Brain microvascular endothelial cell (primary cell): ENCODE measurements at regions not wholly inside any gene's neighbourhood (a gene's known extent, or its start where the extent isn't known, plus 50 kb on each side); places are given as distances from the start of the nearest gene placed in this dataset.
"Not testable (repeated sequence)": the region's sequence is repeated elsewhere in the genome, so short reads cannot be mapped to it uniquely, and the experiment has no call there.

Source experiments
- DNase-seq: peaks from one replicate; pipeline ENCODE4 v3.0.0-alpha.2; 2020
- H3K27ac ChIP-seq: fragments of 250-450 bp; sonication (Bioruptor Pico); 2 replicates; pipeline ENCODE4 v1.5.1; 2020; ENCODE audit warnings: mild to moderate bottlenecking, moderate library complexity
- H3K27me3 ChIP-seq: fragments of 250-450 bp; sonication (Bioruptor Pico); replicated peaks from 2 replicates; pipeline ENCODE4 v1.5.1; 2020; ENCODE audit warnings: mild to moderate bottlenecking
- H3K36me3 ChIP-seq: fragments of 250-450 bp; sonication (Bioruptor Pico); replicated peaks from 2 replicates; pipeline ENCODE4 v1.5.1; 2020; ENCODE audit warnings: mild to moderate bottlenecking
- H3K4me3 ChIP-seq: 2 replicates; pipeline ENCODE4 v1.5.1; 2011; ENCODE audit warnings: low read depth, mild to moderate bottlenecking, control low read depth, low read length, moderate library complexity
- in situ Hi-C: cut with HindIII; loops from 2 replicates; pipeline ENCODE4 v1.10.0; 2017; ENCODE audit warnings: low sequenced_read_pairs, low pct_ligation_motif_present
- TF ChIP-seq, protein P1 (sequence below): IDR thresholded peaks from 2 replicates; pipeline ENCODE4 v1.5.1; 2011; ENCODE audit warnings: low read depth, mild to moderate bottlenecking, moderate library complexity, low read length, control low read depth, inconsistent platforms; ENCODE audit errors: missing control alignments

DNA sequence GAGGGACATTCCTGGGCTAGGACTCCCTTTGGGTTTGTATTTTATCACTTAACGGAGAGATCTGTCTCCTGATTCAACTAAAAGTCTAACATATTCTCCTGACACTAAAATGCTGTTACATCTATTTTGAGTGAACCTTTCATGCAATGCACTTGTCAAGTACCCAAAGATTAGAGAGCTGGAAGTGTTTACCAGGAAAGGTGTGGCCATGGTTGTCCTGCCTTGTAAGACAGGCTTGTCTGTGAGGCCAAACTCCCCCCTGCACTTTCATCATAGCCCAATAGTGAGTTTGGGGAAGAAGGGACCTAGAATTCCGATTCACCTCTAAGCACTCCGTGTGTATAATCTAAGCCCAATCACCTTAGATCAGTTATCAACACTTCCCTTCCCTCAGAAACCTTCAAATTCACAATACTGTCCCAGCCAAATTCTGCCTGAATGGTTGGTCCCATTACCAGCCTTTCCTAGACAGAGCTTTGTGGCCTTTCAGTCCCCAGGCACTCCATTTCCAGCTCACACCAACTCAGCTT lies 162.6 kb upstream of the NAMPT start:
- in situ Hi-C loops: no loop called here
- TF ChIP-seq, protein P1, sequence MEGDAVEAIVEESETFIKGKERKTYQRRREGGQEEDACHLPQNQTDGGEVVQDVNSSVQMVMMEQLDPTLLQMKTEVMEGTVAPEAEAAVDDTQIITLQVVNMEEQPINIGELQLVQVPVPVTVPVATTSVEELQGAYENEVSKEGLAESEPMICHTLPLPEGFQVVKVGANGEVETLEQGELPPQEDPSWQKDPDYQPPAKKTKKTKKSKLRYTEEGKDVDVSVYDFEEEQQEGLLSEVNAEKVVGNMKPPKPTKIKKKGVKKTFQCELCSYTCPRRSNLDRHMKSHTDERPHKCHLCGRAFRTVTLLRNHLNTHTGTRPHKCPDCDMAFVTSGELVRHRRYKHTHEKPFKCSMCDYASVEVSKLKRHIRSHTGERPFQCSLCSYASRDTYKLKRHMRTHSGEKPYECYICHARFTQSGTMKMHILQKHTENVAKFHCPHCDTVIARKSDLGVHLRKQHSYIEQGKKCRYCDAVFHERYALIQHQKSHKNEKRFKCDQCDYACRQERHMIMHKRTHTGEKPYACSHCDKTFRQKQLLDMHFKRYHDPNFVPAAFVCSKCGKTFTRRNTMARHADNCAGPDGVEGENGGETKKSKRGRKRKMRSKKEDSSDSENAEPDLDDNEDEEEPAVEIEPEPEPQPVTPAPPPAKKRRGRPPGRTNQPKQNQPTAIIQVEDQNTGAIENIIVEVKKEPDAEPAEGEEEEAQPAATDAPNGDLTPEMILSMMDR: no peak

DNA sequence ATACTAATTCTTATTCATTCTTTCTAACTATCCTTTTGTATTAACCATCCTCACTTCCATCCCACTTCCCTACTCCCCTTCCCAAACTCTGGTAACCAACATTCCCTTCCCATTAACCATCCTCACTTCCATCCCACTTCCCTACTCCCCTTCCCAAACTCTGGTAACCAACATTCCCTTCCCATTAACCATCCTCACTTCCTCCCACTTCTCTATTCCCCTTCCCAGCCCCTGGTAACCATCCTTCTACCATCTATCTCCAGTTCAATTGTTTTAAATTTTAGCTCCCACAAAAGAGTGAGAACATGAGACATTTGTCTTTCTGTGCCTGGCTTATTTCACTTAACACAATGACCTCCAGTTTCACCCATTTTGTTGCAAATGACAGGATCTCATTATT lies 160.6 kb upstream of the NAMPT start:
- H3K27ac ChIP-seq, H3K27me3 ChIP-seq, H3K4me3 ChIP-seq, H3K36me3 ChIP-seq, in situ Hi-C loops, DNase-seq: not testable (repeated sequence)

More for the DNA sequence above, 162.6 kb upstream of the NAMPT start:
- Histone ChIP-seq H3K27ac (no peak overlapping the region), H3K4me3 (no peak overlapping the region), H3K27me3 (no peaks in the 10 kb centered on the region), H3K36me3 (no peaks in the 10 kb centered on the region)
- DNase-seq: no peak

DNA sequence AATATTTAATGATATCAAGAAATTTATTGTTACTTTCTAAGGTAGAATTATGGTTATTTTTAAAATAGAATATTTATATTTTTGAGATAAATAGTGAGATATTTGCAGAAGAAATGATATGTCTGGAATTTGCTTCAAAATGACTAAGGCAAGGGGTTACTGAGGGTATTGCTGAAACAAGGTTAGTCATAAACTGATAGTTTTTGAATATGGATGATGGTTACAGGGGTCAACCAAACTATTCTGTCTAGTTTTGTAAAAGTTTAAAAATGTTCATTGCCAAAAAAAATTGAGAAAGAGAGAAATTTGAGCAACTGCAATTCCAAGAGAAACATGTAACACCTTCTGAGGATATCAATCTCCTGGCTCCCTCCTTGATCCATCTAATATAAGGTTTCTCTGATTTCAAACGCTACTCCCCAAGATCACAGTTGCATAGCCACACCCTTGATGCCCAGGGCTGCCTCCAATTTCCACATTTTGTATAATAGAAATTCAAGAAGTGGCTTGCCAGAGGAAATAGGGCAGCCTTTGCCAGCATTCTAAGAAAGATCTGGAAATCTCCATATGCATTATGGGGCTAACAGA lies 159.4 kb upstream of the NAMPT start:
- in situ Hi-C loops: no loop called here
- no peak for DNase-seq
- TF ChIP-seq, protein P1: no peak
- H3K36me3 ChIP-seq: no peaks in the 10 kb centered on the region
- no peak overlapping the region for H3K27ac ChIP-seq
- no peaks in the 10 kb centered on the region for H3K27me3 ChIP-seq
- no peak overlapping the region for H3K4me3 ChIP-seq

DNA sequence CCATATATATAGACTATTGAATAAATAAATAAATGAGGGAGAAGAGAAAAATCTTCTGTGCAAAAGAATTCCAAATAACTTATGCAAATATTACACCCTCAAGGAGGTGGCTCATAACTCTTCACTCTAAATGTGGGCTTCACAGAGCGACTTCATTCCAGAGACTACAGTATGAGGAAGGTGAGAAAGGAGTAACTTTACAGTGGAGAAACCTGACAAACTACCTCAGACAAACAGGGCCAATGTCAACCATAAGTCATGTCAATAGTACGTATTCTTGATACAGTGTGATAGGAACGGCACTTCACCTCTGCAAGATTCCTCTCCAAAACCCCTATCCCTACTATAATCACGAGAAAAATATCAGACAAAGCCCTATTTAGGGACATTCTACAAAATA lies 158.4 kb upstream of the NAMPT start:
- Histone ChIP-seq H3K27ac (no peak overlapping the region), H3K36me3 (no peaks in the 10 kb centered on the region), H3K27me3 (no peaks in the 10 kb centered on the region), H3K4me3 (no peak overlapping the region)
- in situ Hi-C loops: no loop called here
- DNase-seq: no peak
- TF ChIP-seq, protein P1: no peak

DNA sequence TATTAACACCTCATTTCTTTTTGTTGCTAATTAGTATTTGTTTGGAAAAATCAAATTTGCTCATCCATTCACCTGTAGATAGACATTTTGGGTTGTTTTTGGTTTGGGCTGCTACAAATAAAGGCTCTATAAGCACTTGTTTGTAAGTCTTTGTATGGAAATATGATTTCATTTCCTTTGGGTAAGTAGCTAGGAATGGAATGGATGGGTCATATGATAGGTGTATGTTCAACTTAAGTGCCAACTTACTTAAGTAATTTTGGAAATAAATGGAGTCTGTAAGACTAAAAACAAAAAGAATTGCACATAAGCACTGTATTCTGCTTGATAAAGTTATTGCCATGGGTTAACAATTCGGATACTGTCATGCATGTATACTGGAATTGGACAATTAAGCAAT lies 157.7 kb upstream of the NAMPT start:
- Histone ChIP-seq H3K4me3 (no peak overlapping the region), H3K27me3 (no peaks in the 10 kb centered on the region), H3K36me3 (no peaks in the 10 kb centered on the region), H3K27ac (no peak overlapping the region)
- in situ Hi-C loops: no loop called here
- TF ChIP-seq, protein P1: no peak
- no peak for DNase-seq

DNA sequence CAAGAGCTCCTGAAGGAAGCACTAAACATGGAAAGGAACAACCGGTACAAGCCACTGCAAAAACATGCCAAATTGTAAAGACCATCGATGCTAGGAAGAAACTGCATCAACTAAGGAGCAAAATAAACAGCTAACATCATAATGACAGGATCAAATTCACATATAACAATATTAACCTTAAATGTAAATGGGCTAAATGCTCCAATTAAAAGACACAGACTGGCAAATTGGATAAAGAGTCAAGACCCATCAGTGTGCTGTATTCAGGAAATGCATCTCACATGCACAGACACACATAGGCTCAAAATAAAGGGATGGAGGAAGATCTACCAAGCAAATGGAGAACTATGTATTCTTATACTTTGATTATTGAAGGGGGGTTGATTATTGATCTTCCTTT lies 156.6 kb upstream of the NAMPT start:
- H3K36me3 ChIP-seq, H3K27me3 ChIP-seq, DNase-seq, H3K4me3 ChIP-seq, in situ Hi-C loops, H3K27ac ChIP-seq: not testable (repeated sequence)

DNA sequence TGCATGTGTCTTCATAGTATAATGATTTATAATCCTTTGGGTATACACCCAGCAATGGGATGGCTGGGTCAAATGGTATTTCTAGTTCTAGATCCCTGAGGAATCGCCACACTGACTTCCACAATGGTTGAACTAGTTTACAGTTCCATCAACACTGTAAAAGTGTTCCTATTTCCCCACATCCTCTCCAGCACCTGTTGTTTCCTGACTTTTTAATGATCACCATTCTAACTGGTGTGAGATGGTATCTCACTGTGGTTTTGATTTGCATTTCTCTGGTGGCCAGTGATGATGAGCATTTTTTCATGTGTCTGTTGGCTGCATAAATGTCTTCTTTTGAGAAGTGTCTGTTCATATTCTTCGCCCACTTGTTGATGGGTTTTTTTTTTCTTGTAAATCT lies 152.2 kb upstream of the NAMPT start:
- H3K36me3 ChIP-seq, H3K27ac ChIP-seq, DNase-seq, in situ Hi-C loops, H3K4me3 ChIP-seq, H3K27me3 ChIP-seq: not testable (repeated sequence)
